Breast epithelium (tissue), 4 donors: ENCODE measurements at regions not wholly inside any gene's neighbourhood (a gene's known extent, or its start where the extent isn't known, plus 50 kb on each side); places are given as distances from the start of the nearest gene placed in this dataset.

Experiments
- DNase-seq, 2 donors: peaks; one replicate each; pipeline ENCODE4 v3.0.0-alpha.2; 2019; ENCODE audit warnings: low spot score in 2 of 2
- H3K27ac ChIP-seq, 2 donors: fragments of 200-600 bp; sonication (generic) in 1 of 2; one replicate each; pipeline ENCODE4 v1.5.1; 2016 to 2019; ENCODE audit warnings: mild to moderate bottlenecking in 1 of 2
- H3K27me3 ChIP-seq, 2 donors: fragments of 200-600 bp; sonication (generic) in 1 of 2; one replicate each; pipeline versions ENCODE4 v1.5.1 to v1.6.0; 2017 to 2019; ENCODE audit warnings: control low read depth in 1 of 2, mild to moderate bottlenecking in 1 of 2
- H3K36me3 ChIP-seq: fragments of 200-600 bp; one replicate; pipeline ENCODE4 v1.5.1; 2019
- H3K4me1 ChIP-seq, 2 donors: fragments of 200-600 bp; sonication (generic); one replicate each; pipeline ENCODE4 v1.5.1; 2016 to 2019; ENCODE audit warnings: control low read depth in 1 of 2
- H3K4me3 ChIP-seq, 3 donors: fragments of 200-600 bp; sonication (generic); 1 replicate in 2 of 3; 2 replicates in 1 of 3; pipeline ENCODE4 v1.5.1; 2016 to 2019; ENCODE audit warnings: mild to moderate bottlenecking in 3 of 3, moderate library complexity in 2 of 3
- H3K9me3 ChIP-seq, 2 donors: fragments of 200-600 bp; sonication (generic) in 1 of 2; one replicate each; pipeline ENCODE4 v1.5.1; 2016 to 2019; ENCODE audit warnings: control low read depth in 1 of 2
- POLR2A ChIP-seq: fragments of 450-650 bp; IDR thresholded peaks from one replicate; pipeline ENCODE4 v1.6.1; 2016; ENCODE audit warnings: antibody characterized with exemption, mild to moderate bottlenecking, moderate library complexity
- POLR2AphosphoS5 ChIP-seq, 3 donors: sonication (generic); formaldehyde crosslinking; IDR thresholded peaks; one replicate each; pipeline ENCODE4 v1.6.1; 2017; ENCODE audit warnings: antibody characterized with exemption in 3 of 3
- intact Hi-C: fragments of 100-400 bp; cut with DNase I; formaldehyde crosslinking; loops from one replicate; pipeline ENCODE4 v1.15.1; 2023; ENCODE audit warnings: low total_unique reads
- TF ChIP-seq, protein P1 (sequence below), 3 donors: fragments of 450-650 bp; IDR thresholded peaks; one replicate each; pipeline ENCODE4 v1.5.1; 2016 to 2017; ENCODE audit warnings: antibody characterized with exemption in 3 of 3, mild to moderate bottlenecking in 3 of 3, moderate library complexity in 3 of 3

DNA sequence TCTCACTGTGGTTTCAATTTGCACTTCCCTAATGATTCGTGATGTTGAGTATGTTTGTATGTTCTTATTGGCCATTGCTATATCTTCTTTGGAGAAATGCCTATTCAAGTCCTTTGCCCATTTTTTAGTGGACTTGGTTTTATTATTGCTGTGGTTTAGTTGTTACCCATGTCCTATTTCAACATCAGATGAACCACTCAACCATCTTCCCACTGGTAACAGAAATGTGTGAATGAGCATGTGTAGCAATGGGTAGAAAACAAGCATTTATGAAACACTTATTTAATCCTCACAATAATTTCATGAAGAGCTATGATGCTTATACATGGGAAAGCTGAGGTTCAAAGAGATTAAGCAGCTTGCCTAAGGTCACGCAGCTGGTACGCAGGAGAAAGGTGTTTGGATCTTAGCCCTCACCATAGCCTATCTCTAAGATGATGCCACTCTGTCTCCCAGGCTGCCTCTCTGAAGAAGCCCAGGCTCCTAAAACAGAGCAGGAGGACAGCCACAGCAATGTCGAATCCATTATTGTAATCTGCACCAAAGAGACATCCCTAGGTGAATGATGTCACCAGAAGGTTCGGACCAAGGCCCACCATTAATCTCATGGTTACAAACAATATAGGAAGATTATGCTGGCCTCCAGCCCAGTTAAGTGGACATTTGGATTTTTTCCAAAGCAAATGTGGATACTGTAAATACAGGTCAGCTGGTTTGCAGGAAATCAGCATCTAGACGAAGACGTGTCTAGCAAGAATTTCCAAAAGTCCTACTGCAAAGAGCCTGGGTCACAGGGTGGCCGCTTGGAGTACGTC lies 447.6 kb upstream of the ZMIZ1 start:
- Histone ChIP-seq H3K4me1 (no peaks in the 10 kb centered on the region), H3K36me3 (no peaks in the 10 kb centered on the region), H3K9me3 (no peaks in the 10 kb centered on the region), H3K27me3 (no peaks in the 10 kb centered on the region), H3K4me3 (no peak overlapping the region), H3K27ac (no peak overlapping the region)
- no peak for TF ChIP-seq POLR2A
- intact Hi-C loops, result no loop called here
- no peak for DNase-seq

DNA sequence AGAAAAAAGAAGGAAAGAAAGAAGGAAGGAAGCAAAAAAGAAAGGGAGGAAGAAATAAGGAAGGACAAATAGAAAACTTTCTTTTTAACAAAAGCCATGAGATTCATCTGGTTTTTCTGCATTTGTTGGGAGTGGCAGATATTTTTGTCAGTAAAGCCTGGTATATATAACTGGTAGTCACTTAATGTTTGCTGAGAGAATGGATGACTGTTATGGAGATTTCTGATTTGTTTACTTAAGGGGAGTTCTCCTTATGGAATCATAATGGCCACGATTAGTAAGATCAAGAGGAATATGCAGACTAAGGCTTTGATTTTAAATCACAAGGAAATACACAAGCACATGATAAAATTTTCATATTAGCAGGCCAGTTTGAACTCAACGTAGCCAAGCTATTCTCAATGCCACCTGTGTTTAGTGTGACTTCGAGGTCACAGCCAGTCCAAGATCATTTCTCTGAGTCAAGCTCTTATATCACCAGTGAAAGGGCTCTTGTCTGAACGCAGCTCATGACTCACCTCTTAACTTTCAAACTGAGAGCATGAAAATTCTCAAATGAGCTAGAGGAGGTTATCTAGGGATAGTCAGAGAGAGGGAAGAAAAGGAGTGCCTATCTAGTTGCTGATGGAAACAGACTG lies 445.1 kb upstream of the ZMIZ1 start:
- Histone ChIP-seq H3K9me3 (no peaks in the 10 kb centered on the region), H3K4me3 (no peak overlapping the region), H3K4me1 (no peaks in the 10 kb centered on the region), H3K36me3 (no peaks in the 10 kb centered on the region), H3K27ac (peak overlapping the region in 1 of 2 donors; percentile 3), H3K27me3 (no peaks in the 10 kb centered on the region)
- TF ChIP-seq, protein P1, sequence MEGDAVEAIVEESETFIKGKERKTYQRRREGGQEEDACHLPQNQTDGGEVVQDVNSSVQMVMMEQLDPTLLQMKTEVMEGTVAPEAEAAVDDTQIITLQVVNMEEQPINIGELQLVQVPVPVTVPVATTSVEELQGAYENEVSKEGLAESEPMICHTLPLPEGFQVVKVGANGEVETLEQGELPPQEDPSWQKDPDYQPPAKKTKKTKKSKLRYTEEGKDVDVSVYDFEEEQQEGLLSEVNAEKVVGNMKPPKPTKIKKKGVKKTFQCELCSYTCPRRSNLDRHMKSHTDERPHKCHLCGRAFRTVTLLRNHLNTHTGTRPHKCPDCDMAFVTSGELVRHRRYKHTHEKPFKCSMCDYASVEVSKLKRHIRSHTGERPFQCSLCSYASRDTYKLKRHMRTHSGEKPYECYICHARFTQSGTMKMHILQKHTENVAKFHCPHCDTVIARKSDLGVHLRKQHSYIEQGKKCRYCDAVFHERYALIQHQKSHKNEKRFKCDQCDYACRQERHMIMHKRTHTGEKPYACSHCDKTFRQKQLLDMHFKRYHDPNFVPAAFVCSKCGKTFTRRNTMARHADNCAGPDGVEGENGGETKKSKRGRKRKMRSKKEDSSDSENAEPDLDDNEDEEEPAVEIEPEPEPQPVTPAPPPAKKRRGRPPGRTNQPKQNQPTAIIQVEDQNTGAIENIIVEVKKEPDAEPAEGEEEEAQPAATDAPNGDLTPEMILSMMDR (IDR thresholded peaks at IDR 0.05), result no peak
- no peak for TF ChIP-seq POLR2AphosphoS5 (IDR thresholded peaks at IDR 0.05)
- no peak for TF ChIP-seq POLR2A
- peak in 1 of 2 donors; percentile 22 for DNase-seq
- intact Hi-C loops, result no loop called here

DNA sequence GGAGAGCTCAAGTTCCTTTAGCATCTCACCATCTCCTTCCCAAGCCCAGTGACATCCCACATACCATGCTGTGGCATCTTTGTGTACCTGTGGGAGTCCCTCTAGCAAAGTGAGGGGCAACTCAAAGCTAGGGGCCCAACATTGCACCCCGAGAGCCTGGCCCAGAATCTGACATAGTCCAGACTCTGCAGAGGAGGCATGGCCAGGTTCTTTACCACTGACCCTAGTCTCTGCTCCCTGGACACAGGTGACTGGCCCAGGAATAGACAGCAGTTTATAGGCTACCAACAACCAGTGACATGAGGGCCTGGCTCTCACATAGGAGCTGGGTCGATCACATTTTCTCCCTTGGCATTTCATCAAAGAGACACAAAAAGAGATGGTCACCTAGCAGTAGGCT lies 444.0 kb upstream of the ZMIZ1 start:
- Histone ChIP-seq H3K4me3 (no peak overlapping the region), H3K27ac (peak overlapping the region in 1 of 2 donors; percentile 3), H3K36me3 (no peaks in the 10 kb centered on the region), H3K9me3 (no peaks in the 10 kb centered on the region), H3K27me3 (no peaks in the 10 kb centered on the region), H3K4me1 (no peaks in the 10 kb centered on the region)
- DNase-seq, result no peak
- intact Hi-C loops, result no loop called here
- TF ChIP-seq POLR2AphosphoS5 (IDR thresholded peaks at IDR 0.05) (no peak), POLR2A (no peak)
- TF ChIP-seq, protein P1 (IDR thresholded peaks at IDR 0.05), result no peak

DNA sequence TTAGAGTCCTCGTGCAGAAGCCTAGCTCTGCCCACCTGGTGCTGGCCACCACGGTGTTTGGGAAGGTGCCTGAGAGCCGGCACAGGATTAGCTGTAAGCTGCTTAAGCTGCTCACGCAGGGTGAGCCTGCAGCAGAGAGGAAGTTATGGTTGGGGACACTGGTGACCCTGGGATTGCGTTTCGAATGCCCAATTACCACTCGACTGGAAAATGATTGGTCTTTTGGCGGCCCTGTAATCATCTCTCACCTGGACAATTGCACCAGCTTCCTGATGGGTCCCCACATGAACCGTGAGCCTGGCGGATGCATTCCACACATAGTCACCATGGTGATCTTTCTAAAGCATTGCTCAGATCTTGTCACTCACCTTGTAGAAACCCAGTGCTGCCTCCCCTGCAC lies 442.3 kb upstream of the ZMIZ1 start:
- no peaks in the 10 kb centered on the region for H3K9me3 ChIP-seq
- no peak for DNase-seq
- no peaks in the 10 kb centered on the region for H3K27me3 ChIP-seq
- intact Hi-C loops, result no loop called here
- TF ChIP-seq POLR2AphosphoS5 (IDR thresholded peaks at IDR 0.05) (no peak), POLR2A (no peak)
- TF ChIP-seq, protein P1 (IDR thresholded peaks at IDR 0.05), result no peak
- no peak overlapping the region for H3K4me3 ChIP-seq
- H3K27ac ChIP-seq, result no peak overlapping the region
- H3K4me1 ChIP-seq, result no peaks in the 10 kb centered on the region
- no peaks in the 10 kb centered on the region for H3K36me3 ChIP-seq

DNA sequence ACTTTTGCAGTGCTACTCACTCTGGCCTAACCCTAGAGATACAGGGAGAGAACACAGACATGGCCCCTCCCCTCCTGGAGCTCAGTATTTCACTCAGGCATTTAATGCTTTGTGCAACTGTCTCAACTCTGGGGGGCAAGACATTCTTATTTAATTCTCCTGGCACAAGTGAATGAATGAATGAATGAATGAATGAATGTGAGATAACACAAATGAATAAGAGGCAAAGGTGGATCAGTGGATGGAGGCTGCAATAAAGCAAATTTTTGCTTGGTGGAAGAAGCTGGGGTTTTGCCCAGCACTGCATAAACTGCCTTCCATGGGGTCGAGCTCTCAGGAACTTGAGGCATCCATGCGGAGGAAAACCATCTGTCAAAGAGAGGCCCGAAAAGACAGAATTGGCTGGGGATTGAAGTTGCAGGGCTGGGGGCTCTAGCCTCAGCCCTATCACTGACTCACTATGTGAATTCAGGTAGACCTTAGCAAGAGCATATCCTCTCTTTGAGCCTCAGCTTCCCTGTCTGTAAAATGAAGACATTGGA lies 441.4 kb upstream of the ZMIZ1 start:
- Histone ChIP-seq H3K4me3 (no peak overlapping the region), H3K27me3 (no peaks in the 10 kb centered on the region), H3K36me3 (no peaks in the 10 kb centered on the region), H3K9me3 (no peaks in the 10 kb centered on the region), H3K27ac (no peak overlapping the region), H3K4me1 (no peaks in the 10 kb centered on the region)
- no peak for DNase-seq
- TF ChIP-seq POLR2A (no peak), POLR2AphosphoS5 (IDR thresholded peaks at IDR 0.05) (no peak)
- TF ChIP-seq, protein P1 (IDR thresholded peaks at IDR 0.05), result no peak
- intact Hi-C loops, result no loop called here
